Thymus (tissue), 11 donors: ENCODE measurements at regions not wholly inside any gene's neighbourhood (a gene's known extent, or its start where the extent isn't known, plus 50 kb on each side); places are given as distances from the start of the nearest gene placed in this dataset.

Source experiments
- DNase-seq, 9 donors: peaks; one replicate each; pipeline ENCODE4 v3.0.0-alpha.2; 2013; ENCODE audit warnings: low spot score in 9 of 9, low read depth in 6 of 9, missing footprints in 1 of 9
- H3K27ac ChIP-seq, 2 donors: one replicate each; pipeline ENCODE4 v1.5.1; 2013; ENCODE audit warnings: control low read depth in 1 of 2, low read depth in 1 of 2, low read length in 1 of 2, mild to moderate bottlenecking in 1 of 2, moderate library complexity in 1 of 2
- H3K27me3 ChIP-seq, 2 donors: one replicate each; pipeline ENCODE4 v1.5.1; 2013; ENCODE audit warnings: low read length in 1 of 2; ENCODE audit not compliant: control insufficient read depth in 2 of 2, insufficient read depth in 1 of 2
- H3K36me3 ChIP-seq, 2 donors: one replicate each; pipeline ENCODE4 v1.5.1; 2013; ENCODE audit warnings: low read length in 1 of 2, mild to moderate bottlenecking in 1 of 2, moderate library complexity in 1 of 2; ENCODE audit not compliant: control insufficient read depth in 2 of 2, insufficient read depth in 2 of 2
- H3K4me1 ChIP-seq, 2 donors: one replicate each; pipeline ENCODE4 v1.5.1; 2013; ENCODE audit warnings: low read length in 2 of 2; ENCODE audit not compliant: control insufficient read depth in 2 of 2, insufficient read depth in 2 of 2
- H3K4me3 ChIP-seq, 2 donors: one replicate each; pipeline ENCODE4 v1.5.1; 2013; ENCODE audit warnings: low read length in 2 of 2, control low read depth in 1 of 2, mild to moderate bottlenecking in 1 of 2
- H3K9me3 ChIP-seq, 2 donors: one replicate each; pipeline ENCODE4 v1.5.1; 2013; ENCODE audit warnings: low read length in 1 of 2, mild to moderate bottlenecking in 1 of 2; ENCODE audit not compliant: control insufficient read depth in 2 of 2, insufficient read depth in 1 of 2
- WGBS: extraction: QIAGEN DNeasy Blood & Tissue Kit; methylation state at CpG from one replicate; pipeline ENCODE4 v1.1.7; 2013; 5-methylcytosine and 5-hydroxymethylcytosine counted together
- donor health status: healthy.

GRCh38 chr3:189529889-189530471 is 101.2 kb upstream of the TP63 start:
- DNase-seq = no peak
- H3K4me3 ChIP-seq = no peak overlapping the region
- no peak overlapping the region for H3K27ac ChIP-seq
- no peaks in the 10 kb centered on the region for H3K36me3 ChIP-seq
- H3K4me1 ChIP-seq = no peaks in the 10 kb centered on the region
- H3K9me3 ChIP-seq = no peaks in the 10 kb centered on the region
- H3K27me3 ChIP-seq = no peaks in the 10 kb centered on the region
- 92% methylated on average over 5 of the region's 5 CpGs for WGBS

GRCh38 chr3:189530822-189531221 is 100.4 kb upstream of the TP63 start:
- WGBS = 6% methylated on average over 4 of the region's 4 CpGs

DNA sequence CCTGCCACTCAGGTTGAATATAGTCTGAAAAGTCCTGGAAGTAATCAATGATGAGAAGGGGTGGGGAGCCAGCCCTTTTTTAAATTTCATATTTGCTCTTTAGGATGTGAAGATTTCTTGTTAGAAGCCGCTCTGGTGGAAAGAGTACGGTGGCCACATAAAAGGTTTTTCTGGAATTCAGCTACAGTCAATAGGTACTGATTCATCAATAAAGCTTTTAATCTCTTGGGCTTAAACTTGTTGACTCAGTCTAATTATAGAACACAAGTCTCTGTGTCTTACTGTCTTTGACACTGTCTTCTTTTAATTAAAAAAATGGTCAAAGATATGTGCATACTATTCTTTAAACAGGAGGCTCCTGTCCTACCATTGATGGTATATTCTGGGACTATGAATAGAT is 99.9 kb upstream of the TP63 start:
- no peaks in the 10 kb centered on the region for H3K4me1 ChIP-seq
- no peak overlapping the region for H3K4me3 ChIP-seq
- no peaks in the 10 kb centered on the region for H3K27me3 ChIP-seq
- 94% methylated on average over 2 of the region's 2 CpGs for WGBS
- H3K9me3 ChIP-seq = no peaks in the 10 kb centered on the region
- H3K36me3 ChIP-seq = no peaks in the 10 kb centered on the region
- DNase-seq = no peak
- H3K27ac ChIP-seq = no peak overlapping the region

More at GRCh38 chr3:189530822-189531221, 100.4 kb upstream of the TP63 start:
- Histone ChIP-seq H3K27ac (no peak overlapping the region), H3K4me1 (no peaks in the 10 kb centered on the region), H3K27me3 (no peaks in the 10 kb centered on the region), H3K9me3 (no peaks in the 10 kb centered on the region), H3K4me3 (no peak overlapping the region), H3K36me3 (no peaks in the 10 kb centered on the region)
- peak in 3 of 9 donors; percentile 5 to 43 (median 19) for DNase-seq

DNA sequence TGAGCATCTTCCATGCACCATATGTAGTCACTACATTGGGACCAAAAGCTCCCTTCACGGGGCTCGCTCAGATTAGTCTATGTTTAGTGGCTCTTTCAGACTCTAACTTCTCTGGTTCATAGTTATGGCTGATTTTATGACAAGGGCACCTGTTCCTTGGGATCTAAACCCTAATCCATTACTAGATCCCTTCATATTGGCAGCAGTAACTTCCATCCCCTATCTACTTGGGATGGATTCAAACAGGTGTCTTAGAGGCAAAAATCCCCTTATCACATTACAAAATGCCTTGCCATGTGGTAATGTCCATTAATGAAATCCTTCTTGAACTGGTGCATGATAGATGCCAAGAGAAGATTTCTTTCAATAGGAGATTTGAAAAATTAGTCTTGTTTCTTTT is 96.7 kb upstream of the TP63 start:
- Histone ChIP-seq H3K27ac (no peak overlapping the region), H3K36me3 (no peaks in the 10 kb centered on the region), H3K4me1 (no peaks in the 10 kb centered on the region), H3K27me3 (no peaks in the 10 kb centered on the region), H3K9me3 (no peaks in the 10 kb centered on the region), H3K4me3 (no peak overlapping the region)
- DNase-seq = no peak
- WGBS = 98% methylated on average over 2 of the region's 2 CpGs

- H3K4me3 ChIP-seq = no peak overlapping the region
- WGBS = 83% methylated on average over 1 of the region's 1 CpG
- H3K27me3 ChIP-seq = no peaks in the 10 kb centered on the region
- no peaks in the 10 kb centered on the region for H3K9me3 ChIP-seq
- H3K27ac ChIP-seq = no peak overlapping the region
- no peaks in the 10 kb centered on the region for H3K4me1 ChIP-seq
- no peaks in the 10 kb centered on the region for H3K36me3 ChIP-seq
- no peak for DNase-seq
Observed at GRCh38 chr3:189537135-189537534, 94.1 kb upstream of the TP63 start.

DNA sequence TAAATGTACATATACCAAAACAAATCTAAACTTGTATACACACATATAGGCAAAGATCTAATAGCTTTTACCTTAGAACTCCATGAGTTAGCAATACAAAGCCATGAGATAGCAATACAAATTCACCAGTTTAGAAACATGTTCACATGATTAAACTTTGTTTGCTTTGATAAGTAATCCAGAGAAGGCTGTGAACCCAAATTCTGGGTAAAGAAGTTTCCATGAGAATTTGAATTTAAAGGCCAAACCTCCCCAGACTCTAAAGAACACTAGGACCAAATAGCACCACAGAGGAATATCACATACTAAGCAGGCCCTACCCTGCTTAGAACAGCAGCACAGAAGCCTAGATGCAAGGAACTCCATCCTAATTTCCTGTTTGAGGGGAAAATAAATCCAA is 83.7 kb upstream of the TP63 start:
- no peaks in the 10 kb centered on the region for H3K4me1 ChIP-seq
- H3K27ac ChIP-seq = no peak overlapping the region
- DNase-seq = no peak
- H3K4me3 ChIP-seq = no peak overlapping the region
- H3K27me3 ChIP-seq = no peaks in the 10 kb centered on the region
- no peaks in the 10 kb centered on the region for H3K36me3 ChIP-seq
- no peaks in the 10 kb centered on the region for H3K9me3 ChIP-seq

DNA sequence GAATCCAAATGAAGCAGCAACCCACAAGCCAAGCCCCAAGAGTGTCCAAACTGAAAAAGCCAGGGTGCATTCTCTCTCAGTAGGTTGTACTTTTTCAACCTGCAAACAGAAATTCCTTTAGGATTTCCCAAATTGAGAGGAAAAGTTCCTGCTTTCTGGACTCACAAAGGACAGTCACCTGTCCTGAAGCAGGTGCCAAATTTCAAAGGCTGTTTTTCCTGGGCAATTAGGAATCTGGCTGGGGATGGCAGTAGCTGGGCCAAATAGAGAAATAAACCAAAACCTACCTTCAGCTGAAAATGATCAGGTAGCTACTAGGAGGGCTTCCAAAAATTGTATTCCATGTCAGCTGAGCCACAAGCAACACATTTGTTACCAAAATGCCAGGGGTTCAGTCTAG is 83.1 kb upstream of the TP63 start:
- Histone ChIP-seq H3K27me3 (no peaks in the 10 kb centered on the region), H3K4me3 (no peak overlapping the region), H3K36me3 (no peaks in the 10 kb centered on the region), H3K27ac (no peak overlapping the region), H3K9me3 (no peaks in the 10 kb centered on the region), H3K4me1 (no peaks in the 10 kb centered on the region)
- no peak for DNase-seq

DNA sequence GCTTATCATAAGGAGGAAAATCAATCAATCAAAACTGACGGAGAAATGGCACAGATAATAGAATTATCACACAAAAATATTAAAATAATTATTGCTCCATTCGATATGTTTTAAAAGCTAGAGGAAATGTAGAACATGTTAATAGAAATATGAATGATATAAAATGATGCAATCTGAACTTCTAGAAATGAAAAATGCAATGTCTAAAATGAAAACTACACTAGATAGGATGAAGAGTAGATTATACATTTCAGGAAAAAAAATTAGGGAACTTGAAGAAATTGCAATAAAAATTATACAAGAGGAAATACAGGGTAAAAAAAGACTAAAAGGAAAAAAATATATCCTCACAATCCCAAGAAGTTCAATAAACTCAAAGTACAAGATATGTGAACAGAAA is 80.2 kb upstream of the TP63 start:
- 49% methylated on average over 2 of the region's 2 CpGs for WGBS
- Histone ChIP-seq H3K27ac (no peak overlapping the region), H3K9me3 (no peaks in the 10 kb centered on the region), H3K27me3 (no peaks in the 10 kb centered on the region), H3K36me3 (no peaks in the 10 kb centered on the region), H3K4me3 (no peak overlapping the region), H3K4me1 (no peaks in the 10 kb centered on the region)
- no peak for DNase-seq

- 70% methylated on average over 8 of the region's 8 CpGs for WGBS
- DNase-seq = no peak
Observed at GRCh38 chr3:189554868-189555557, 76.2 kb upstream of the TP63 start.

More at GRCh38 chr3:189554868-189555557, 76.2 kb upstream of the TP63 start:
- no peaks in the 10 kb centered on the region for H3K27me3 ChIP-seq
- no peak overlapping the region for H3K4me3 ChIP-seq
- peaks cover 0 to 3% of the 10 kb centered on the region in 2 donors for H3K9me3 ChIP-seq
- H3K4me1 ChIP-seq = no peaks in the 10 kb centered on the region
- no peak overlapping the region for H3K27ac ChIP-seq
- H3K36me3 ChIP-seq = no peaks in the 10 kb centered on the region
